ENCODE measurements at regions not wholly inside any gene's neighbourhood (a gene's known extent, or its start where the extent isn't known, plus 50 kb on each side); places are given as distances from the start of the nearest gene placed in this dataset.

DNA sequence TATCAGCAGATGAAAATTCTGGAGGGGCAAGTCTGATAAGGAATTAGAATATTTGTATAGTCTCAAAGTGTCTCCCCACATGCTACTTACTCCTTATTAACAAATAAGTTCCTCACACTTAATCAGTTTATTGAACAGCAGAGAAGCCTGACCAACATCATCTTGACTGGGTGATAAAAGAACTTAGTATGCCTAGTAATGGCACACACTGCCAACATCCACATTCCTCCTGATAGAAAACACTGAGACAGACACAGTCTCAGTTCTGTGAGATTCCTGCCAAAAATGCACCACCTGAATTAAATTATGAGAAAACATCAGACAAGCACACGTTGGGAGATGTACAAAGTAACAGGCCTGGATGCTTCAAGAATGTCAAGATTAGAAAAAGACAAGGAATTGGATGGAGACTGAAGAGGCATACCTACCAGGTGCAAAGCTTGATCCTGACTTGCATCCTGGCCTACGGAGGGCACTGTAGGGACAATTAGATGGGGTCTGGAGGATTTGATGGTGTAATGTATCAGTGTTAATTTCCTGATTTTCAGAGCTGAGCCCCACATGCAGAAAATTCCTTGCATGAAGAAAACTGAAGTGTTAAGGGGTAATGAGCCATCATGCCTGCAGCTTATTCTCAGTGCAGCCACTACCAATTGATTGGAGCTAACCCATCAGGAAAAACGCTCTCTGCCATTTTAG is 200.4 kb upstream of the SH3BP4 start:
- no peak for DNase-seq (ENCODE audit: low read depth)
- no peak overlapping the region for H3K4me3 ChIP-seq (ENCODE audit: low read depth, low read length)
- TF ChIP-seq, protein P1, sequence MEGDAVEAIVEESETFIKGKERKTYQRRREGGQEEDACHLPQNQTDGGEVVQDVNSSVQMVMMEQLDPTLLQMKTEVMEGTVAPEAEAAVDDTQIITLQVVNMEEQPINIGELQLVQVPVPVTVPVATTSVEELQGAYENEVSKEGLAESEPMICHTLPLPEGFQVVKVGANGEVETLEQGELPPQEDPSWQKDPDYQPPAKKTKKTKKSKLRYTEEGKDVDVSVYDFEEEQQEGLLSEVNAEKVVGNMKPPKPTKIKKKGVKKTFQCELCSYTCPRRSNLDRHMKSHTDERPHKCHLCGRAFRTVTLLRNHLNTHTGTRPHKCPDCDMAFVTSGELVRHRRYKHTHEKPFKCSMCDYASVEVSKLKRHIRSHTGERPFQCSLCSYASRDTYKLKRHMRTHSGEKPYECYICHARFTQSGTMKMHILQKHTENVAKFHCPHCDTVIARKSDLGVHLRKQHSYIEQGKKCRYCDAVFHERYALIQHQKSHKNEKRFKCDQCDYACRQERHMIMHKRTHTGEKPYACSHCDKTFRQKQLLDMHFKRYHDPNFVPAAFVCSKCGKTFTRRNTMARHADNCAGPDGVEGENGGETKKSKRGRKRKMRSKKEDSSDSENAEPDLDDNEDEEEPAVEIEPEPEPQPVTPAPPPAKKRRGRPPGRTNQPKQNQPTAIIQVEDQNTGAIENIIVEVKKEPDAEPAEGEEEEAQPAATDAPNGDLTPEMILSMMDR (IDR thresholded peaks at IDR 0.05; ENCODE audit: low read depth, low read length) = no peak
- no peak for TF ChIP-seq MYC (IDR thresholded peaks at IDR 0.05; ENCODE audit: low read depth, low read length)
- TF ChIP-seq, protein P2, sequence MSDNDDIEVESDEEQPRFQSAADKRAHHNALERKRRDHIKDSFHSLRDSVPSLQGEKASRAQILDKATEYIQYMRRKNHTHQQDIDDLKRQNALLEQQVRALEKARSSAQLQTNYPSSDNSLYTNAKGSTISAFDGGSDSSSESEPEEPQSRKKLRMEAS (IDR thresholded peaks at IDR 0.05; ENCODE audit: low read depth, low read length) = no peak
- TF ChIP-seq POLR2A (IDR thresholded peaks at IDR 0.05; ENCODE audit: extremely low read depth, insufficient read length) = no peak

DNA sequence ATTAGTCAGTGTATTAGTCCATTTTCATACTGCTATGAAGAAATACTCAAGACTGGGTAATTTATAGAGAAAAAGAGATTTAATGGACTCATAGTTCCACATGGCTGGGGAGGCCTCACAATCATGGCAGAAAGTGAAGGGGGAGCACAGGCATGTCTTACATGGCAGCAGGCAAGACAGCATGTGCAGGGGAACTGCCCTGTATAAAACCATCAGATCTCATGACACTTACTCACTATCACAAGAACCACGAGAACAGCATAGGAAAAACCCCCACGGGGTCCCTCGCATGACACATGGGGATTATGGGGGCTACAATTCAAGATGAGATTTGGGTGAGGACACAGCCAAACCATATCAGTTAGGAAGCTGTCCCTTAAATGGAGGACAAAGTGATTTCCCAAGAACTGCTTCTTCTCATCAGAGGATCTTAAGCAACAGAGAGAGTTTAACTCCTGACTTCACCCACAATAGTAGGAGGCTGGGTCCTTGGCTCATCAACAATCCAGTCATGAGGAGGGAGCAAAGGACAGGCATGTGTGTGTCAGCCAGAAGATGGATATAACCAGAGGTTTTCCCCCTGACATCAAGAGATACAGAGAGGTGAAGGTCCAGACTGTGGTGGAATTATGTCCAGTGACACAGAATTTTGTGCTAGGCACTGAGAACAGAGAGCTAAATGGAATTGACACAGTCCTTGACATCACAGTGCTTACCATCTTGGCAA is 203.8 kb upstream of the SH3BP4 start:
- no peak for DNase-seq (ENCODE audit: low read depth)
- TF ChIP-seq MYC (IDR thresholded peaks at IDR 0.05; ENCODE audit: low read depth, low read length) (no peak), POLR2A (IDR thresholded peaks at IDR 0.05; ENCODE audit: extremely low read depth, insufficient read length) (no peak)
- TF ChIP-seq, protein P1 (IDR thresholded peaks at IDR 0.05; ENCODE audit: low read depth, low read length) = no peak
- TF ChIP-seq, protein P2 (IDR thresholded peaks at IDR 0.05; ENCODE audit: low read depth, low read length) = no peak
- H3K4me3 ChIP-seq (ENCODE audit: low read depth, low read length) = no peak overlapping the region

DNA sequence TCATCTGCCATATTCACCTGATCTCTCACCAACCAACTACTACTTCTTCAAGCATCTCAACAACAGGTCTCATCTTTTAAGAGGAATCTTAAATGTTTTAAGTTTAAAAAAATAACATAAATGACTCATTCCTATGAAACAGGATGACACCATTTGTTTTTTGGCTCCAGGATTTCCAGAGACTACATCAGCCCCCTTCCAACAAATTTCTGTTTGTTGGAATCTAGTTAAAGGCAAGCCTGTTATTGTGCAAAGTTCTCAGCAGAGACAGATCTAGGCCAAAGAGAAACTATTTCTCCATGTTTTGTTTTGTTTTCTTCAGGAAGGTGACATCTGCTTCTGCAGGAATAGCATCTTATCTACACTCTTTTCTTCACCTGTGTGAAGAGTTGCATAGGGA is 204.8 kb upstream of the SH3BP4 start:
- no peak overlapping the region for H3K4me3 ChIP-seq (ENCODE audit: low read depth, low read length)
- DNase-seq (ENCODE audit: low read depth) = no peak
- TF ChIP-seq, protein P1 (IDR thresholded peaks at IDR 0.05; ENCODE audit: low read depth, low read length) = no peak
- TF ChIP-seq POLR2A (IDR thresholded peaks at IDR 0.05; ENCODE audit: extremely low read depth, insufficient read length) (no peak), MYC (IDR thresholded peaks at IDR 0.05; ENCODE audit: low read depth, low read length) (no peak)
- TF ChIP-seq, protein P2 (IDR thresholded peaks at IDR 0.05; ENCODE audit: low read depth, low read length) = no peak

DNA sequence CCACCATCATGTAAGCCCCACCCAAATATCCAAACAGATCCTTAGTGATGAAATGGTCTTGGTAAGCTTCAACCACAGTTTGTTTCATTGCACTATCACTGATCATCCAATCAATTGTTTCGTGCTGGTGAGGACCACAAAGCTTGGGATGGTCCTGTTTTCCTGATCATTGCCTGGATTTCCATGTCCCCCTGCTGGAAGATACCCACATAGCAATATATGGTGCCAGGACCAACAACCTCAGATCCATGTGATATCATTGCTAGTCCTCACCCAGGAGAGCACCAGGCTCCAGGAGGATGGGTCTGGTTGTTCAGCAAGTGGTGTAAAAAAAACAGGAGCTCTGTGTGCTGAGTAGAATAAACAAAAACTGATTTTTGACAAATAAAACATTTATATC is 206.5 kb upstream of the SH3BP4 start:
- DNase-seq (ENCODE audit: low read depth) = no peak
- no peak for TF ChIP-seq POLR2A (IDR thresholded peaks at IDR 0.05; ENCODE audit: extremely low read depth, insufficient read length)
- TF ChIP-seq, protein P1 (IDR thresholded peaks at IDR 0.05; ENCODE audit: low read depth, low read length) = peak; percentile 7
- no peak overlapping the region for H3K4me3 ChIP-seq (ENCODE audit: low read depth, low read length)

DNA sequence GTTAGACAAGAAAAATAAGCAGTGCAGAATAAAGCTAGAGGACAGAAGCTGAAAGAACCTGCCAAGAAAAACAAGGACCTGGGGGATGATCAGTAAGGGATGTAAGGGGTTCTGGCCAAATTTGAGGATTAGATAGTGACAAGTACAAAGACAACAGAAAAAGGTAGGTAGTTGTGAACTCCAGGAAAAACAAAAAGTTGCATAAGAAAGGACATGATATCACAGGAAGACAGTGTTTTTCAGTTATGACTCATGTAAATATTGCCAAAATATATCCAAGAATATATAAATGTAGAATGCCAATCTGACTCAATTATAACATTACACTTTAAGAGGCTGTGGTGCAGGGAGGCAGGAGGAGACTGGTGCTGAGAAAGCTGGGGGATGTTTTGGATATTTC is 209.8 kb upstream of the SH3BP4 start:
- no peak for TF ChIP-seq MYC (IDR thresholded peaks at IDR 0.05; ENCODE audit: low read depth, low read length)
- TF ChIP-seq, protein P2 (IDR thresholded peaks at IDR 0.05; ENCODE audit: low read depth, low read length) = no peak
- no peak for TF ChIP-seq POLR2A (IDR thresholded peaks at IDR 0.05; ENCODE audit: extremely low read depth, insufficient read length)
- TF ChIP-seq, protein P1 (IDR thresholded peaks at IDR 0.05; ENCODE audit: low read depth, low read length) = no peak
- no peak for DNase-seq (ENCODE audit: low read depth)
- H3K4me3 ChIP-seq (ENCODE audit: low read depth, low read length) = no peak overlapping the region
